HEK293 (cell line): ENCODE measurements at regions not wholly inside any gene's neighbourhood (a gene's known extent, or its start where the extent isn't known, plus 50 kb on each side); places are given as distances from the start of the nearest gene placed in this dataset.

Source experiments
- CTCF ChIP-seq: fragments of 450-650 bp; formaldehyde crosslinking; IDR thresholded peaks from 2 replicates; pipeline ENCODE4 v1.5.1; 2016; ENCODE audit warnings: missing biosample characterization, missing genetic modification characterization
- SCRT1 ChIP-seq: fragments of 450-650 bp; formaldehyde crosslinking; IDR thresholded peaks from 2 replicates; pipeline ENCODE4 v1.5.1; 2016; ENCODE audit warnings: missing biosample characterization, missing genetic modification characterization, borderline replicate concordance
- ZNF202 ChIP-seq: fragments of 450-650 bp; formaldehyde crosslinking; IDR thresholded peaks from 2 replicates; pipeline ENCODE4 v1.5.1; 2016; ENCODE audit warnings: missing biosample characterization, missing genetic modification characterization, borderline replicate concordance

- TF ChIP-seq CTCF (tag by site-specific recombination) (no peak), SCRT1 (tag by site-specific recombination) (no peak), ZNF202 (tag by site-specific recombination) (no peak)
Measured at GRCh38 chr9:96100385-96101300, 201.3 kb downstream of the HSD17B3 start.
